Caki2 (cell line): ENCODE measurements at regions not wholly inside any gene's neighbourhood (a gene's known extent, or its start where the extent isn't known, plus 50 kb on each side); places are given as distances from the start of the nearest gene placed in this dataset.

Experiments
- DNase-seq: peaks from one replicate; pipeline ENCODE4 v3.0.0-alpha.2; 2015; ENCODE audit warnings: low read depth
- in situ Hi-C: cut with HindIII; loops from 2 replicates; pipeline ENCODE4 v1.10.0; 2016; ENCODE audit warnings: low sequenced_read_pairs, low pct_unique_long_range_greater_than_20kb, mixed read lengths

DNA sequence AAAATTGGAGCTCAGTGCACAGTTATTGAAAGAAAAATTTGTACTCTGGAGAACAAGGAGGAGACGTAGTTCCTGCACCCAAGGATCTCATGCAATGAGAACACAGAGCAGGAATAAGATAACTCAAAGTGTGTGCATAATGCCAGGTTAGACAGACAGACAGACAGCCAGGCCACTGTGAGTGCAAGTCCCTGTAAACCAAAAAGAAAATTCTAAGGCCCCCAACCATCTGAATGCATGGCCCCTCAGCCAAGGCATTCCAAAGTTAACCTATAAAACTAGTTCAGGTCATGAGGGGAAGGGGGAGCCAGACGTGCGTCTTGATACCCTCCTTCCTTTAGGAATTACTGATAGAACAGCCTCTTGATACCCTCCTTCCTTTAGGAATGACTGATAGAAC lies 94.5 kb upstream of the ENPP6 start:
- in situ Hi-C loops = no loop called here
- DNase-seq = no peak

DNA sequence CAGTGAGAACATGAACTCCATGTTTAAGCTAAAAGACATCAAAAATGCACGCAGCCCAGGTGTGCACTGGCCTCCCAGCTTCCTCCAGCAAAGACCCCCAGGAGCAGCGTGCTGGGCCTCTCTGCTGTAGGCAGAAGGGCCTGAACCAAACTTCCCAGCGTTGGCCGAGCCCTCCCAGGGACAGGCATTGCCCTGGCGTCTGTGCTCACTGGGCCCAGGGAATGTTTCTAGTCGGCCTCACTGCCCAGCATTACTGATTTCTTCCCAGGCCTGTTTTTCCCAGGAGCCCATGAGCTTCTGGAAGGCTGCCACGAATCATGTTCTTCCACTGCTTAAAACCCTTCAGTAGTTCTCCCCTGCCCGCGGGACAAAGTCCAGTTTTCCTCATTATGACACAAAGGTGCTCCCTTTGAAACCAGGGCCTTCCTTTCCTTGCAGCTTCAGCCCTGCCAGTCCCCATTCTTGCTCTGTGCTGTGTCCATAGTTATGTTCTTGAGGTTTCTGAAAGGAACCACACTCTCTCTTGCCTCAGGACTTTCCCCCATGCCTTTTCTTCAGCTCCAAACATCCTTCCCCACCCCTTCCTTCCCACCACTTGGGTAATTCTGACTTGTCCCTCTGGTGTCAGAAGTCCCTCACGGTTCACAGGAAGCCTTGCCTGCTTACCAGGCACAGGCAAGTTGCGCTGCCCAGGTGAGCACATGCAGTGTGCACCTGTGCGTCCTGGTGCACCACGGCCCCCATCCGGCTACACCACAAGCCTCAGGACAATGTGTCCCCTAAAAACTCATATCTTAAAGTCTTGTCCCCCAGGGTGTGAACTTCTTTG lies 93.4 kb upstream of the ENPP6 start:
- in situ Hi-C loops = no loop called here
- DNase-seq = no peak

DNA sequence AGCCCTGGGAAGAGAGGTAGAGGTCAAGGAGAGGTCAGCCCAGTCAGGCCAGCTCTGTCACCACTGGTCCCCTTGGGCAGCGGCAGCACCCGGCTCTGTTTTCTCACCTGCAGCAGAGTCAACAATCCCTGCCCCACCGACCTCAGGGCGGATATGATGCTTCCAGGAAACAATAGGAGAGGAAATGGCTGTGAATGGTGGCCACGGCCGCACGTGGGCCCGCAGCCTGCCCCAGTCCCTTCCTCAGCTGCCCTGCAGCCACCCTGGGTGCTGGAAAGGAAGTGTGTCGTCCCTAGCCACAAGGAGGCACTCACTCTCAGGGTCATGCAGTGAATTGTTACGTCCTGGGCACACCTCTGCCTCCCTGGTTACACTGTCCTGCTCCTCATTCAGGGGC lies 92.5 kb upstream of the ENPP6 start:
- in situ Hi-C loops = no loop called here
- no peak for DNase-seq

DNA sequence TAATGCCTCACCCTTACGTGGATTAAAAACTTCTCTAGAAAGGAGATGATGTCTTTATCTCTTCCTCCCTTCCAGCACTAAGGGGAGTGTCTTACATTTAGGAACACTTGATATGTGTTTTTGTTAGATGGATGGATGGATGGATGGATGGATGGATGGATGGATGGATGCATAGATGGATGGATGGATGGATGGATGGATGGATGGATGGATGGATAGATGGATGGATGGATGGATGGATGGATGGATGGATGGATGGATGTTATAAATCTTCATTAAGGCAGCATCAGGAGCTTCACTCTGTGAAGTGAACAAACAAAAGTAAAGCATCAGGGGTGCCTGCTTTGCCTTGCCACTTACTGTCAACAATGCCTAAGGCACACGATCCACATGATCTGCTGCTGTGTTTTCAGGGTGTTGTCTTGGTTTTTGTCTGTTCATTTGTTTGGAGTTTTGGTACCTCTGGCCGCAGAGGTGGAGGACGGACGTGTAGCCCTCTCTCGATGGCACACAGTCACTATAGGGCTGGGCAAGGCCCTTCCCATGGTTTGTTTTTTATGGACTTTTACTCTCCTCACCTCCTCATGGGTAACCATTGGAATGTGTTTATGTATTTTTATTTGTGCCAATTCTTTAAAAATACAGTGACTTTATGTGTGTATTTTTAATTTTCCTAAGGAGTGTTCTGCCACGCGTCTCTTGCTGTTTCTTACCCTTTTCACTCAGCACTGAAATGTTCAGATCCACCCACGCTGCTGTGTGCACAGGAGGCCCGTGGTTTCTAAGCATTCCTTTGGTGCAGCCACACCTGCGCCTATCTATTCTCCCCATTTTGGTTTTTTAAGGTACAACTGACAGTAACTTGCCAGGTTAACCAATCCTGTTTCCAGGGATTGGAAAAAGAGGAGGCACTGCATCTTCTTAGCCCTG lies 91.8 kb upstream of the ENPP6 start:
- in situ Hi-C loops = no loop called here
- DNase-seq = no peak

DNA sequence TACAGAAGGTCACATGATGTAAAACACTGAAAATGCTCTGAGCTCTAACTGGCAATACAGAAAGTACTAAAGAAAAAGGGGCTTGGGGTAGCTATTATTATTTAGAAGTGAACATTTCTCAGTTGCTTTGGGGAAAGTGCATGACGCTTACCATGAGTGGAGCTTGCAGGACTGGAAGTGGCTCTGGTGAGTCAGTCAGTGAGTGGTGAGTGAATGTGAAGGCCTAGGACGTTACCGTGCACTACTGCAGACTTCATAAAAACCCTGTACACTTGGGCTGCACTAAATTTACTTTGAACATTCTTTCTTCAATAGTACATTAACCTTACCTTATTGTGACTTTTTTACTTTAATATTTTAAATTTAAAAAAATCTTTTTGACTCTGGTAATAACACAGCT lies 89.3 kb upstream of the ENPP6 start:
- in situ Hi-C loops = no loop called here
- no peak for DNase-seq

DNA sequence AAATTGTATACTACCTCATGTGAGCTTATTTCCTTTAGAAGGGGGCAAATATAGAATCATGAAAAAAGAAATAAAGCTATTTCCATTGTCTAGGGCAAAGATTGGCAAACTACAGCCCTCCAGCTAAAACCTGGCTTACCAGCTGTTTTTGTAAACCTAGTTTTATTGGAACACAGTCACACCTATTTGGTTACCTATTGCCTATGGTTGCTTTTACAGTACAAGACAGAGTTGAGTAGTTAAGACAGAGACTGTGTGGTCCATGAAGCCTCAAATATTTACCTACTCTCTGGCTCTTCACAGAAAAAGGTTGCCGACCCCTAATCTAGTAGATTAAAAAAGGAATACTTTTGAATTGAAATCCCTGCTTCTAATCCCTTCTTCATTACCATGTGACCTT lies 88.8 kb upstream of the ENPP6 start:
- in situ Hi-C loops = no loop called here
- no peak for DNase-seq

DNA sequence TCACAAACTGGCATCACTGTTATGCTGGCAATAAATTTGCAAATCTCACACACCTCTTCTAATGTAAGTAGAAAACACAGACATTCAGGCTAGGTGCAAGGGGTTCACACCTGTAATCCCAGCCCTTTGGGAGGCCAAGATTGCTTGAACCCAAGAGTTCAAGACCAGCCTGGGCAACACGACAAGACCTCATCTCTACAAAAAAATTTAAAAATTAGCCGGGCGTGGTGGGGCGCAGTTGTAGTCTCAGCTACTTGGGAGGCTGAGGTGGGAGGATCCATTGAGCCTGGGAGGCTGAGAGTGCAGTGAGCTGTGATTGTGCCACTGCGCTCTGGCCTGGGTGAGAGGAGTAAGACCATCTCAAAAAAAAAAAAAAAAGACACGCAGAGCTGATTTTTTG lies 83.1 kb upstream of the ENPP6 start:
- in situ Hi-C loops = no loop called here
- DNase-seq = no peak

DNA sequence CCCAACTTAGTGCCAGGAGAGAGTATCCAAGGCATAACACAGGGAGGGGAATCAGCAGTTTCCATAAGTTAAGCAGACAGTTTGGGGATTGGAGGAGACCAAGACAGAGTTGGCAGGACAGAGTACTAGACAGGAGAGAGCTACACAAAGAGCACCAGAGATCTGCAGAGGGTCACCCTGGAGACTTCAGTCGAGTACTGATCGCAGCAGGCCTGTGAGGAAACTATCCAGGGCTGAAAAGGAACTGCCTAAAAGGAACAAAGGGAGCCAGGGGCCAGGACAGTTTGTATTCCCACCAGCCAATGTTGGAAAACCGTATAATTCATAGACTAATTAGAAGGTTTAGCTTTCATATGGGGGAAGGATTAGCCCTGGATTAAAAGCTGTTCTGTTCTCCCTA lies 80.6 kb upstream of the ENPP6 start:
- in situ Hi-C loops = no loop called here
- no peak for DNase-seq

DNA sequence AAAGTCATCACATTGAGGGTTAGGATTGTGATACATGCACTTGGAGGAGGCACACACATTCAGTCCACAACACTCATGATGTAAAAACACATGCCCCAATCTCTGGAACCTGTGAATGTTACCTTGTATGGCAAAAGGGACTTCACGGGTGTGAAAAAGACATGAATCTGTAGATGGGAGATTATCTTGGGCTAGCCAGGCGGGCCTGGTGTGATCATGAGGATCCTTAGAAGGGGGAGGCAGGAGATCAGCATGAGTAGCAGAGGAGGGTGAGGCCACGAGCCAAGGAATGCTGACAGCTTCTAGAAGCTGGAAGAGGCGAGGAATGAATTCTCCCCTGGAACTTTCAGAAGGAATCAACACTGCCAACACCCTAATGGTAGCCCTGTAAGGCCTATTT lies 77.5 kb upstream of the ENPP6 start:
- DNase-seq = no peak
- in situ Hi-C loops = no loop called here

DNA sequence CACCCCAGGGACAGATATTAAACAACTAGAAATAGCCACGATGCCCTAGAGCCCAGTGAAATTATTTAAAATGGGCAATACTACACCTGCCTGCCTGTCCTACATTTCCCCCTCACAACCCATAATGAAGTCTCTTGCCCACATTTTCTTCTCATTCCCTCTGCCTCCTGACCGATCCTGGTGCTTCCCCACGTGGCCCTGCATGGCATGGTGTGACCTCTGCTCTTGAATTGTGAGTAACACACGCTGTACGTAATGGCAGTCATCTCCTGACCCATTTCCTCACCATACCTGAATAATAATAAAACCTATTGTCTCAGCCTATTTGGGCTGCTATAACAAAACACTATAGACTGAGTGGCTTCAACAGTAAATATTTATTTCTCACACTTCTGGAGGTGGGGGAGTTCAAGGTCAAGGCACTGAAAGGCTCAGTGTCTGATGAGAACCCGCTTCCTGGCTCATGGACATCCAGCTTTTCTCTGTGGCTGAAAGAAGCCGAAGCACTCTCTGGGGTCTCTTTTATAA lies 77.0 kb upstream of the ENPP6 start:
- in situ Hi-C loops = no loop called here
- DNase-seq = no peak

DNA sequence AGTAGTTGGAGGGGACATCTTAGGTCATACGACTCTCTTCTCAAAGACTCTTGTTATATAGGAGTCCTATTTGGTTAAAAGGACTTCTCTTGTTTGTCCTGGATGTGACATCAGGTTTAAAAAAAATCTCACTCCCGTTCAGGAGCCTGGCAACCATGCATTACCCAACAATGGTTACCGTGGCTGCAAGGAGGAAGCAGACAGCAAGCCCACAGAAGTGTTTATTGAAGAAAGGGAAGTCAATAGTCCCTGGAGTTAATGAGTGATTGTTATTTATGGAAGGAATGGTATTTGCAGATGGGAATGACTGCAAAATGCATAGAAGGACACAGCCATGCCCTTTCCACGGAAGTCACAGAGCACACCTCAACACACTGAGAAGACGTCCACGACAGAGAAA lies 75.9 kb upstream of the ENPP6 start:
- in situ Hi-C loops = no loop called here
- peak; percentile 11 for DNase-seq

DNA sequence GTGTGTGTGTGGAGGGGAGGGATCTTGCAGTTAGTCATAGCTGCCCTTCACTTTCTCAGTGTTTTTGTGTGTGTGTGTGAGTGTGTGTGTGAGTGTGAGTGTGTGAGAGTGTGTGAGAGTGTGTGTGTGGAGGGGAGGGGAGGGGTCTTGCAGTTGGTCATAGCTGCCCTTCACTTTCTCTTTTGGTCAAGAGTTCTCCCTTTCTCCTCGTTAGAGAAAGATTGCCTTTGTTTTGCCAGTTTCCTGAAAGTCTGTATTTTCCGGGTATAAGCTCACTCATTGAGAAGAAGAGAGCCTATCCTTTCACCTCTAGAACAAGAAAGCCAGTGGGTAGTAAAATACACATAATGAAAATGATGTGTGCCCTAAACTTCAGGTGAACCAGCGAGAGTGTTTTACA lies 75.2 kb upstream of the ENPP6 start:
- in situ Hi-C loops = no loop called here
- DNase-seq = no peak

DNA sequence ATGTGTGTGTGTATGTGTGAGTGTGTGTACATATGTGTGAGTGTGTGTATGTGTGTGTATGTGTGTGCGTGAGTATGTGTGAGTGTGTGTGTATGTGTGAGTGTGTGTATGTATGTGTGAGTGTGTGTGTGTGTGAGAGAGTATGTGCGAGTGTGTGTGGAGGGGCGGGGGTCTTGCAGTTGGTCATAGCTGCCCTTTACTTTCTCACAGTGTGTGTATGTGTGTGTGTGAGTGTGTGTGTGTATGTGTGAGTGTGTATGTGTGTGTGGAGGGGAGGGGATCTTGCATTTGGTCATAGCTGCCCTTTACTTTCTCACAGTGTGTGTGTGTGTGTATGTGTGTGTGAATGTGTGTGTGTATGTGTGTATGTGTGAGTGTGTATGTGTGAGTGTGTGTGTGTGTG lies 74.8 kb upstream of the ENPP6 start:
- no peak for DNase-seq
- in situ Hi-C loops = no loop called here

DNA sequence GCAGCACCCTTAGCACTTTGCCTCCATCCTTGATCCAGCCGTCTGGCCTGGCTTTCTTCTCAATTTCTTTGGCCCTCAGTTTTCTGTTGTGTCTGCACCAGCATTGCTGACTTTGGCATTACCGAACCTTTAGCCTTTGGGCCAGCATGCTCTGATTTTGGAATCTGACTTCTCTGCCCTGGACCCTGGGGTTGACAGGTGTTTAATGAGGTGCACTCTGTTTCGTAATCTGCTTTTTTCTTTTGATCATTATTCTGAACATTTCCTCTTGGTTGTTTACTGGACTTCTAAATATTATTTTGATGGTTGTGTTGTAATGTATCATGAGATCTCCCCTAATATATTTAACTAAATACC lies 71.5 kb upstream of the ENPP6 start:
- in situ Hi-C loops = no loop called here
- no peak for DNase-seq

DNA sequence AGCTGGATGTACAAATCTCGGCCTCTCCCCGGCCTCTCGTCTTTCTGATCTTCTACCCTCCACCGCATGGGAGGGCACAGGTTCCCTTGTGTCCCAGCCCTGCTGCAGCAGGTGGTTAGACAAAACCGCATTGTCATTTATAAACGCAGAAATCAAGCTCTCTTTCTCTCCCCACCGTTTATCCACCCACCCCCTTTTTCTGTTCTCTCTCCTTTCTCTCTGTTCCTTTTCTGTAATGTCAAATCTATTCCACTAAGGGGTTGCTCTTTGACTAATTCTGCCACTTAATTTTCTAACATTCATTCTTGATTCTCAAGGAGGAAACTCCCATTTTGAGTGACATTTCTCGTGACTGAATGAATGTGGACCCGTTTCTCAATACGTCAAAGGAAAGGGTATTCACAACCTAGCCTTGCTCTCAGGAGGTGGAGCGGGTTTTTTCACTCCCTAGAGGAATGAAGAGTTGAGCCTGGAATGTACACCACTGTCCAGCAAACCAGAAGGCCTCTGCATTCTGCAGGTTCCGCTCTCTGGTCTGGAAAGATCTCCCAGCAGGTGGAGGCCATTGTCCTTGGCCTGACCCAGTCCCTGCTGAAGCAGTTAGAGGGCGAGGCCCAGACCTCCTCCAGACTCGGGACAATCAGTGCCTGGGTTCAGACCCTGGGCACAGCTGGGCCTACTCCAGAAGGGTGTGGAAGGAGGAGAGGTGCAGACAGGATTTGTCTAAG lies 70.9 kb upstream of the ENPP6 start:
- no peak for DNase-seq
- in situ Hi-C loops = no loop called here

DNA sequence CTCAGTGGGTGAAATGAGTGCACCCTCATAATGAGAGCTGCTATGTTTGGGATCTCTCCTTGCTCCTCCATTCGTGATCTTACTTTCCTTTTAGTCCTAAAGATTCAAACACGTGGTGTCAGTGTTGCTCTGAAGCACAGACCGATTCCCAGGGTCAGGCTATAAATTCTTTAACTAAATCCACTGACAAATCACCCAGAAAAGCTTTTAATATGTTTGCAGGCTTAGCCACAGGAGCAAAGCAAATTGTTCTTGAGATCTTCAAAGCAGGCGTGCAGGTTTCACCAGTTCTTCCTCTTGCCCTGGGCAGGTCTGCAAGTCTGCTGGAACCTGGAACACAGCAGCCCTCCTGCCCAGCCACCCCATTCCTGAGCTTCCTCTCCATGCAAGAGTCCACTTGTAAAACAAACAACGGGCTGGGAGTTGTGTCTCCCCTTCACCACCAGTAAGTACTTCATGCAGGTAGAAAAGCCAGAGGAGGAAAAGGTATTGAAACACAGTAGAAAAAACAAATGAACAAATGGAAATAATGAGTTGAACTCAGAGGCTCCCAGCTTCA lies 70.1 kb upstream of the ENPP6 start:
- in situ Hi-C loops = no loop called here

DNA sequence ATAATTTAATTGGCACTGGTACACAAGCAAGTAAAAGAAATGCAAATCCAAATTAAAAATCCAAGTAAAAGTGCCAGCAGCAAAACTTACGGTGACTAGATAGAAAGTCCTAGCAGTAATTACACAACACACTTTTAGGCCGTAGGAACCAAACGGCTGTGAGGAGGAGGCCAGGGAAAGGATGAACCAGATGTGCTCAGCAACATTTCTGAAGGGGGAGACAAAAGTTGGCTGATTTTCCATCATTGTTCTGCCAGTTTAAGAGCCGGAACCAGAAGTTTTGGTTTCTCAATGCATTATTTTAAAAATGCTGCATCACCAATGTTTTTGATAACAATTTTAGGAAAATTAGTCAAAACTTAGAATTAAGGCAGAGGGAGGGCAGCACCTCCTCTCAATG lies 68.7 kb upstream of the ENPP6 start:
- in situ Hi-C loops = no loop called here
- no peak for DNase-seq

More for the DNA sequence above, 70.1 kb upstream of the ENPP6 start:
- no peak for DNase-seq

DNA sequence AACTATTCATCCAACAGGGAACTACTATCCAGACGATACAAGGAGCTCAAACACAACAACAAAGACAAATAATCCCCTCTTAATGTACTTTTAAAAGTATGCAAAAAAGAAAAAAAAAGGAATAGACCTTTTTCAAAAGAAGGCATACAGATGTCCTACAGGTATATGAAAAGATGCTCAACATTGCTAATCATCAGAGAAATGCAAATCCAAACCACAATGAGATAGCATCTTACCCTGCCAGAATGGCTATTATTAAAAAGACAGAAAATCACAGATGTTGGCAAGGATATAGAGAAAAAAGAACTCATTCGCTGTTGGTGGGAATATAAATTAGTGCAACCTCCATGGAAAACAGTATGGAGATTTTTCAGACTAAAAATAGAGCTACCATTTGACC lies 67.1 kb upstream of the ENPP6 start:
- in situ Hi-C loops = no loop called here
- no peak for DNase-seq

DNA sequence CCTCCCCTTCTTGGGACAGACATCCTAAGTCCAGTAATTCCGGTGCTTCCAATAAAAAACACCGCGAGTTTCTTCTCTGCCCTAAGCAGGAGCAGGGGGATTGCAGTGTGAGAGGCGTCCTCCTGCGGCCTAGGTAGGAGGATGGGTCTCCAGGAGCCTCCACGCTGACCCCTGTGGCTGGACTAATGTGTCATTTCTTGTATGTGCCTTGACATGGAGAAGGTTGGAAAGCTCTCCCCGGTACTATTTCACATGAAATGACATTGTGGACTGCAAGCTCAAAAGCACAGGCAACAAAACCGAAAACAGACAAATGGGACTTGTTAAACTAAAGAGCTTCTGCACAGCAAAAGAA lies 66.6 kb upstream of the ENPP6 start:
- in situ Hi-C loops = no loop called here
- no peak for DNase-seq
